ENCODE measurements at regions not wholly inside any gene's neighbourhood (a gene's known extent, or its start where the extent isn't known, plus 50 kb on each side); places are given as distances from the start of the nearest gene placed in this dataset.

DNA sequence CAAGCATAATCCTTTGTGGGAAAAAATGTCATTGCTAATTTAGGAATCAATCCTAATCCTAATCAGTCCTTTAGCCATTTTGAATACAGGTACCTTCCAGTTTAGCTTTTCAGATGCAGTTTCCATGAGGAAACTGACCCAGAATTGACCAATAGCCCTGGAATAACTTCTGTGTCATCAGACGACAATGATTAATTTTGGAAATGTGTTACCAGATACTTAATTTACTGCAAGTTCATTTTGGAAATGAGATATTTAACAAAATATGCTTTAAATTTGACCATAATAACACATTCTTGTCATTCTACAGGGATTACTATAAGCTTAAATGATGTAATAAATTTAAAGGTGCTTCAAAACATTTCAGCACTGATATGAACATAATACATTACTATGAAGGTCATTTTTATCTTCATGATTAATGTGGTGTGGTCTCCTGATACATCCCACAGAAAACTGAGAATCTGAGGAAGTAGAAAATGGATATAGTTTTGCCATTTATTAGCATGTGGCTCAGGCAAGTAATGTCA lies 129.8 kb upstream of the SH3BP4 start:
- Histone ChIP-seq H3K4me3 (ENCODE audit: low read depth, low read length) (no peak overlapping the region), H3K27me3 (ENCODE audit: insufficient read depth, low read length) (no peaks in the 10 kb centered on the region), H3K4me1 (ENCODE audit: control insufficient read depth, insufficient read depth, low read length, unreplicated experiment) (peaks cover 19% of the 10 kb centered on the region), H3K27ac (ENCODE audit: low read depth, low read length) (no peak overlapping the region), H2AFZ (ENCODE audit: low read length, unreplicated experiment) (no peak overlapping the region), H3K79me2 (ENCODE audit: control insufficient read depth, insufficient read depth, low read length, unreplicated experiment) (no peaks in the 10 kb centered on the region), H3K36me3 (ENCODE audit: insufficient read depth, low read length) (no peaks in the 10 kb centered on the region)

DNA sequence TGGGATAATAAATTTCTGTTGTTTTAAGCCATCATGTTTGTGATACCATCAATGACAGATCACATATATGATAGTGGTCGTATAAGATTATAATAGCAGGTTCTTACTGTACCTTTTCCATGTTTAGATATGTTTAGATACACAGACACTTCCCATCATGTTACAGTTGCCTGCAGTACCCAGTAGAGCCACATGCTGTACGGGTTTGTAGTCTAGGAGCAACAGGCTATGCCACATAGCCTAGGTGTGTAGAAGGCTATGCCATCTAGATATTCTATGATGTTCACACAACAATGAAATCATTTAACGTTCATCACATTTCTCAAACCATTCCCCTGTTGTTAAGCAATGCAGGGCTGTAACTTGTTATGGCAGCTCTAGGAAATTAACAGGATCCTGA lies 132.9 kb upstream of the SH3BP4 start:
- Histone ChIP-seq H3K4me3 (ENCODE audit: low read depth, low read length) (no peak overlapping the region), H3K27me3 (ENCODE audit: insufficient read depth, low read length) (peaks cover 2% of the 10 kb centered on the region), H3K4me1 (ENCODE audit: control insufficient read depth, insufficient read depth, low read length, unreplicated experiment) (peaks cover 10% of the 10 kb centered on the region), H3K79me2 (ENCODE audit: control insufficient read depth, insufficient read depth, low read length, unreplicated experiment) (no peaks in the 10 kb centered on the region), H2AFZ (ENCODE audit: low read length, unreplicated experiment) (no peak overlapping the region), H3K36me3 (ENCODE audit: insufficient read depth, low read length) (no peaks in the 10 kb centered on the region), H3K27ac (ENCODE audit: low read depth, low read length) (no peak overlapping the region)

DNA sequence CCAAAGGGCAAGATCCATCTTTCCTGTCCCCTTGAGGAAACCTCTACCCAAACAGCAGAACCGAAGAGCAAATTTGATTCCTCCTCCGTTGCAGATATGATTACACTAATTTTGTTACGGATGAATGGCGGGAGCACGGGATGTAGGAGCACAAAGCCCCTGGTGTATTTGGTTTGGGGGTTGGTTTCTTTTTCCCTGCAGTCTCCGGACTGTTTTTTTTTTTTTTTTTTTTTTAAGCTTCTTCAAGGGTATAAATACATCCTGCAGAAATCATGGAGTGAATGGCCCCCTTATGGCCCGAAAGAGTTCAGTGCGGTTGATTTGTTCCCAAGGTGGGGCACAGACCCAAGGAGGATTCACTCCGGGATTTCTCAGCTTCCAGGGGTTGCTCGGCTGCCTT lies 135.3 kb upstream of the SH3BP4 start:
- no peaks in the 10 kb centered on the region for H3K36me3 ChIP-seq (ENCODE audit: insufficient read depth, low read length)
- no peak overlapping the region for H3K27ac ChIP-seq (ENCODE audit: low read depth, low read length)
- H3K79me2 ChIP-seq (ENCODE audit: control insufficient read depth, insufficient read depth, low read length, unreplicated experiment): no peaks in the 10 kb centered on the region
- H2AFZ ChIP-seq (ENCODE audit: low read length, unreplicated experiment): no peak overlapping the region
- peaks cover 21% of the 10 kb centered on the region for H3K27me3 ChIP-seq (ENCODE audit: insufficient read depth, low read length)
- H3K4me1 ChIP-seq (ENCODE audit: control insufficient read depth, insufficient read depth, low read length, unreplicated experiment): no peaks in the 10 kb centered on the region
- no peak overlapping the region for H3K4me3 ChIP-seq (ENCODE audit: low read depth, low read length)

DNA sequence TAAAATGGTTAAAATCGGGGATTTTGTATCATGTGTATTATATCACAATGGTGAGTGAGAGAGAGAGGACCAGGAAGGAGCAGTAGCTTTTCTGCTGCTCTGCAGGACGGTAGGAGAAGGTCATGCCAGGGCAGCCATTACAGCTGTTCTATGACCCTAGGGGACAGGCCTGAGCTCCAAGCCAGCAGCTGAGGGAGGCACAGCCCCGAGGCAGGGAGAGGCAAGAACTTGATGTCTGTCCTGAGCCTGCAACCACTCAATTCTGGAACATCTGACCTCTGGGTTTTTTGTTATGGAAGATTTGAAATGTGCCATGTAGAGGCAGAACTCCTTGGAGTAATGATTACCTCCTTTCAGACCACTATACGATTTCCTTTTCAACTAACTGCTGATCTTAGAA lies 135.8 kb upstream of the SH3BP4 start:
- Histone ChIP-seq H3K27ac (ENCODE audit: low read depth, low read length) (no peak overlapping the region), H3K79me2 (ENCODE audit: control insufficient read depth, insufficient read depth, low read length, unreplicated experiment) (no peaks in the 10 kb centered on the region)

DNA sequence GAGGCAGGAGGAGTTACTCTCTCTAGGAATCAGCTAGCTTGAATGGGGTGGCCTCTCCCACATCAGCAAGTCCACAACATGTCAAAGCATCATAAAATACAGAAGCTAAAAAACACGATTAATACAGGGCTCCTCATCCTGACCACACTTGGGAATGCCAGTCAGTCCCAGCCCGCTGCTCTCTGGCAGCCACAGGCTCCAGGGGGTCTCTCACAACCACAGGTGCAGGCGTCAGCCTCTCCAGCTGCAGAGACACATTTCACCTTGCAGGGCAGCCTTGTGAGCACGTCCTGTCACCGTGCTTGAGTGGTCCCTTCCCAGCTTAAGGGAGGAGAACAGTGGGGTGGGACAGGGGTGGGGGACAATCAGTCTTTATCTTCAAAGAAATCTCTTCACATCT lies 137.4 kb upstream of the SH3BP4 start:
- H3K27ac ChIP-seq (ENCODE audit: low read depth, low read length): no peak overlapping the region
- H3K4me3 ChIP-seq (ENCODE audit: low read depth, low read length): no peak overlapping the region
- H3K79me2 ChIP-seq (ENCODE audit: control insufficient read depth, insufficient read depth, low read length, unreplicated experiment): no peaks in the 10 kb centered on the region
- H2AFZ ChIP-seq (ENCODE audit: low read length, unreplicated experiment): no peak overlapping the region
- H3K27me3 ChIP-seq (ENCODE audit: insufficient read depth, low read length): peaks cover 36% of the 10 kb centered on the region
- H3K36me3 ChIP-seq (ENCODE audit: insufficient read depth, low read length): no peaks in the 10 kb centered on the region
- no peaks in the 10 kb centered on the region for H3K4me1 ChIP-seq (ENCODE audit: control insufficient read depth, insufficient read depth, low read length, unreplicated experiment)

More for the DNA sequence above, 135.8 kb upstream of the SH3BP4 start:
- H2AFZ ChIP-seq (ENCODE audit: low read length, unreplicated experiment): no peak overlapping the region
- H3K4me1 ChIP-seq (ENCODE audit: control insufficient read depth, insufficient read depth, low read length, unreplicated experiment): no peaks in the 10 kb centered on the region
- no peaks in the 10 kb centered on the region for H3K36me3 ChIP-seq (ENCODE audit: insufficient read depth, low read length)
- peaks cover 21% of the 10 kb centered on the region for H3K27me3 ChIP-seq (ENCODE audit: insufficient read depth, low read length)
- H3K4me3 ChIP-seq (ENCODE audit: low read depth, low read length): no peak overlapping the region

DNA sequence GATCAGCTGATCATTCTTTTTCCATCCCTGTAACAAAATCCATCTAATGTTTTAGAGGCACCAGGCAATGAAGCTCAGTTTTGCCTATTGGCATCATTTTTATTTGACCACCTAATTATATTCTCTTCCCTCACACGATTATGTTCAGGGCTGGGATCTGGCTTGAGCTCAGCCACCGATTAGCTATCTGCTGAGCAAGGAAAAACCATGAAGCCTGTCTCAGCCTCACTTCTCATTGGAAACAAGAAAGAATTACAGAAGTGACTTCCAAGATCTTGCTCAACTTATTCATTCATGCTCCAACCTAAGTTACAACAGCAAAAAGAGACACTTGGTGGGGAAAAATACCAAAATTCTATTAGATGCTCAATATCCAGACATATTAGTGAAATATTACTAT lies 139.0 kb upstream of the SH3BP4 start:
- H3K4me1 ChIP-seq (ENCODE audit: control insufficient read depth, insufficient read depth, low read length, unreplicated experiment): no peaks in the 10 kb centered on the region

DNA sequence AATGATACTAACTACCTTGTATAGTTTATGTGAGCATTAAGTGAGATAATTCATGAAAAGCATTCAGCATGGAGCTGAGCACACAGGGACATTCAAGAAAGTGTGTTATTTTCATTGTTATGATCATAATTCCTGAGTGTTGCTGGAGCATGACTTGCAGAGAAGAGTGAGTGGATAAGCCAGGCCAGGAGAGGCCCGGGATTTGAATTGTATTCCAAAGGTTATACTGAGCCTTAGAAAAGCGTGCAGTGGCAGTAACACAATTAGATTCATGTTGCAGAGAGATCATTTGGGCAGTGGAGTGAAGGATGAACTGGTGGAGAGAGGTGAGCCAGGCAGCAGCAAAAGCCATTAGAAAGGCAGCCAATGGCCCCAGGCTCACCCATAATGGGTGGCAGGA lies 142.9 kb upstream of the SH3BP4 start:
- Histone ChIP-seq H3K79me2 (ENCODE audit: control insufficient read depth, insufficient read depth, low read length, unreplicated experiment) (no peaks in the 10 kb centered on the region), H2AFZ (ENCODE audit: low read length, unreplicated experiment) (no peak overlapping the region), H3K4me3 (ENCODE audit: low read depth, low read length) (no peak overlapping the region), H3K27ac (ENCODE audit: low read depth, low read length) (no peak overlapping the region), H3K27me3 (ENCODE audit: insufficient read depth, low read length) (peaks cover 34% of the 10 kb centered on the region), H3K36me3 (ENCODE audit: insufficient read depth, low read length) (no peaks in the 10 kb centered on the region), H3K4me1 (ENCODE audit: control insufficient read depth, insufficient read depth, low read length, unreplicated experiment) (no peaks in the 10 kb centered on the region)

More for the DNA sequence above, 139.0 kb upstream of the SH3BP4 start:
- Histone ChIP-seq H3K79me2 (ENCODE audit: control insufficient read depth, insufficient read depth, low read length, unreplicated experiment) (no peaks in the 10 kb centered on the region), H3K27me3 (ENCODE audit: insufficient read depth, low read length) (peaks cover 36% of the 10 kb centered on the region), H3K27ac (ENCODE audit: low read depth, low read length) (no peak overlapping the region), H2AFZ (ENCODE audit: low read length, unreplicated experiment) (no peak overlapping the region), H3K4me3 (ENCODE audit: low read depth, low read length) (no peak overlapping the region), H3K36me3 (ENCODE audit: insufficient read depth, low read length) (no peaks in the 10 kb centered on the region)

DNA sequence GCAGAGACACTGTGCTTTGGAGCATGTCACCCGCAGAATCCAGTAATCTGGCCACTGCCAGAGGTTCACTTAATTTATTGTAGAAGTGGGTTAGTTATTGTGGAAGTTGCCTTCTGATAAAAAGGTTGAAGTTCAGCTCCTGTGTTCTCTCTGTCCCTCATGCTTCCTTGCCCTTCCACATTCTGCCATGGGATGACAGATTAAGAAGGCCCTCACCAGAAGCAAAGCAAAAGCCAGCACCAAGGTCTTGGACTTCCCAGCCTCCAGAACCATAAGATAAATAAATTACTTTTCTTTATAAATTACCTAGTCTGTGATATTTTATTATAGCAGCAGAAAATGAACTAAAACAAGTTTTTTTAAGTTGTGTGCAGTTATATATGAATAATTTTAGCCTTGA lies 145.0 kb upstream of the SH3BP4 start:
- H3K27ac ChIP-seq (ENCODE audit: low read depth, low read length): no peak overlapping the region
- no peaks in the 10 kb centered on the region for H3K4me1 ChIP-seq (ENCODE audit: control insufficient read depth, insufficient read depth, low read length, unreplicated experiment)
- no peak overlapping the region for H2AFZ ChIP-seq (ENCODE audit: low read length, unreplicated experiment)
- H3K4me3 ChIP-seq (ENCODE audit: low read depth, low read length): no peak overlapping the region
- H3K27me3 ChIP-seq (ENCODE audit: insufficient read depth, low read length): peaks cover 16% of the 10 kb centered on the region; the same call in 1 of the 2 replicates
- no peaks in the 10 kb centered on the region for H3K36me3 ChIP-seq (ENCODE audit: insufficient read depth, low read length)
- H3K79me2 ChIP-seq (ENCODE audit: control insufficient read depth, insufficient read depth, low read length, unreplicated experiment): no peaks in the 10 kb centered on the region

DNA sequence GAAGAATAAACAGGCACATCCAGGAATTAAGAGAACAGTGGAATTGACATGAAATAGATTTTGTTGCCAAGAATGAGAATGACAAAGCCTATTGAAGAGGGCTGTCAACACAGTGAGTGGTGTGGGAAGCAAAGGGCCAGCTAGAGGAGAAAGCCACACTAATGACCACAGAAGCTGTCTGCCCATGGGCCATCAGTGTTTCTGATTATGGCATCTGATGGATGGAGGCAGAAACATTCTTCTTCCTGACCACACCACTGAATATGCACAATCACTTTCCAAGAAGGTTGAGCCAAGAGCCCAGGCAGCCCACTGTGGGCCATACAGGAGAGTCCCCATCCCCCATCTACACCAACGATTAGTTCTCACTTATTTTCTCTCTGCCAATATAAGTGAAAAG lies 146.0 kb upstream of the SH3BP4 start:
- Histone ChIP-seq H3K79me2 (ENCODE audit: control insufficient read depth, insufficient read depth, low read length, unreplicated experiment) (no peaks in the 10 kb centered on the region), H3K27ac (ENCODE audit: low read depth, low read length) (no peak overlapping the region), H3K4me1 (ENCODE audit: control insufficient read depth, insufficient read depth, low read length, unreplicated experiment) (no peaks in the 10 kb centered on the region), H3K4me3 (ENCODE audit: low read depth, low read length) (no peak overlapping the region), H3K27me3 (ENCODE audit: insufficient read depth, low read length) (peaks cover 14% of the 10 kb centered on the region; the same call in 1 of the 2 replicates), H2AFZ (ENCODE audit: low read length, unreplicated experiment) (no peak overlapping the region), H3K36me3 (ENCODE audit: insufficient read depth, low read length) (no peaks in the 10 kb centered on the region)

DNA sequence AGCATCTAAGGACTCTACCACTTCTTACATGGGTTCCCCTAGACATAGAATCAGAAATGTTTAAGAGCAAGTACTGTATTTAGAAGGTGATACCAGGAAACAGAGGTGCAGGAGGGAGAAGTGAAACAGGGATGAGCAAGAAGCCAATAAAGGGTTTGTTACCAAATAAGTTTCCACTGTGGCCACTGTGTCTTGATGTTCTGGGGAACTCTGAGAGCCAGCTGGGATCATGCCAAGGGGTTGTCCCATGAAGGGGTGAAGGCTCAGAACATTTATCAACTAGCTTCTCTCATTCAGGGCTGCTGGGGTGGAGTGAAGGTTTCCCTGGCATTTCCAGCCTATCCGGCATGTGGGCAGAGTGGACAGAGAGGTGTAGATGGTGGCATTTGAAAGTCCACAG lies 147.1 kb upstream of the SH3BP4 start:
- no peaks in the 10 kb centered on the region for H3K79me2 ChIP-seq (ENCODE audit: control insufficient read depth, insufficient read depth, low read length, unreplicated experiment)
- no peak overlapping the region for H3K27ac ChIP-seq (ENCODE audit: low read depth, low read length)
- H3K36me3 ChIP-seq (ENCODE audit: insufficient read depth, low read length): no peaks in the 10 kb centered on the region
- no peak overlapping the region for H3K4me3 ChIP-seq (ENCODE audit: low read depth, low read length)
- H3K4me1 ChIP-seq (ENCODE audit: control insufficient read depth, insufficient read depth, low read length, unreplicated experiment): no peaks in the 10 kb centered on the region
- H2AFZ ChIP-seq (ENCODE audit: low read length, unreplicated experiment): no peak overlapping the region
- peaks cover 8% of the 10 kb centered on the region for H3K27me3 ChIP-seq (ENCODE audit: insufficient read depth, low read length)

DNA sequence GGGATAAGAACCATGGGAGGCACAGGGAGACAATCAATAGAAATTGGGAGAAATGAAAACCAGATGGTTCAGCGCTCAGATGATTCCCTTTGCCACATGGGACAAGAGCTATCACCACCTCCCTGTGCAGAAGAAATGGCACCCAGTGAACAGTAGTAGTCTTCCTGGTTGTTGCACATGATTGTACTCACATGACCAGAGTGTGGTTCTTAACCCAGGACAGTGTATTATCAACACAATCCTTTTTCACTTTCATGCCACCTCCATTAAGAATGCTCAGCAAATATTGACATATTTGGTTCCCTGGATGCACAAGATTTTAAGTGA lies 149.0 kb upstream of the SH3BP4 start:
- Histone ChIP-seq H3K4me3 (ENCODE audit: low read depth, low read length) (no peak overlapping the region), H3K27me3 (ENCODE audit: insufficient read depth, low read length) (peaks cover 7% of the 10 kb centered on the region; the same call in 1 of the 2 replicates), H2AFZ (ENCODE audit: low read length, unreplicated experiment) (no peak overlapping the region), H3K79me2 (ENCODE audit: control insufficient read depth, insufficient read depth, low read length, unreplicated experiment) (no peaks in the 10 kb centered on the region), H3K36me3 (ENCODE audit: insufficient read depth, low read length) (no peaks in the 10 kb centered on the region), H3K4me1 (ENCODE audit: control insufficient read depth, insufficient read depth, low read length, unreplicated experiment) (no peaks in the 10 kb centered on the region), H3K27ac (ENCODE audit: low read depth, low read length) (no peak overlapping the region)

Data from ACC112 (cell line).